ENCODE measurements at regions not wholly inside any gene's neighbourhood (a gene's known extent, or its start where the extent isn't known, plus 50 kb on each side); places are given as distances from the start of the nearest gene placed in this dataset.

DNA sequence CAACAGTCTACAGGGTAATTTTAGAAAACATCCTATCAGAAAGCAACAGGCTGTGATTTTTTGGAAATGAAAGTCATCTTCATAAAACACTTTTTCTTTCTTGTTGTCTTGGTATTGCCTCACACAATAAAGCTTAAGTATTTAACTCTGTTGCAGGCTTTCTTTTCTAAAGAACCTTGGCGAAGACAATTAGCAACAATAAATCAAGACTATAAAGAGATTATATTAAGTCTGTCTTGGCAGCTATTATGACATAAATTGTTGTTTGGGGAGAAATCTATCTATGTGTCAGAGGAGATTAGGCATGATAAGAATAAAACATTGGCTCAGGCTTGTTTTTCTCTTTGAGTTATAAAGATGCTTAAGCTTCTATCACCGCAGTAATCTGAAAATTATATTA is 1774.8 kb downstream of the ARAP2 start:
- no peak for TF ChIP-seq POLR2AphosphoS5 (IDR thresholded peaks at IDR 0.05)
- TF ChIP-seq POLR2A (IDR thresholded peaks at IDR 0.05), result no peak
- TF ChIP-seq, protein P1, sequence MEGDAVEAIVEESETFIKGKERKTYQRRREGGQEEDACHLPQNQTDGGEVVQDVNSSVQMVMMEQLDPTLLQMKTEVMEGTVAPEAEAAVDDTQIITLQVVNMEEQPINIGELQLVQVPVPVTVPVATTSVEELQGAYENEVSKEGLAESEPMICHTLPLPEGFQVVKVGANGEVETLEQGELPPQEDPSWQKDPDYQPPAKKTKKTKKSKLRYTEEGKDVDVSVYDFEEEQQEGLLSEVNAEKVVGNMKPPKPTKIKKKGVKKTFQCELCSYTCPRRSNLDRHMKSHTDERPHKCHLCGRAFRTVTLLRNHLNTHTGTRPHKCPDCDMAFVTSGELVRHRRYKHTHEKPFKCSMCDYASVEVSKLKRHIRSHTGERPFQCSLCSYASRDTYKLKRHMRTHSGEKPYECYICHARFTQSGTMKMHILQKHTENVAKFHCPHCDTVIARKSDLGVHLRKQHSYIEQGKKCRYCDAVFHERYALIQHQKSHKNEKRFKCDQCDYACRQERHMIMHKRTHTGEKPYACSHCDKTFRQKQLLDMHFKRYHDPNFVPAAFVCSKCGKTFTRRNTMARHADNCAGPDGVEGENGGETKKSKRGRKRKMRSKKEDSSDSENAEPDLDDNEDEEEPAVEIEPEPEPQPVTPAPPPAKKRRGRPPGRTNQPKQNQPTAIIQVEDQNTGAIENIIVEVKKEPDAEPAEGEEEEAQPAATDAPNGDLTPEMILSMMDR (IDR thresholded peaks at IDR 0.05), result no peak
